GM19438 (cell line): ENCODE measurements at regions not wholly inside any gene's neighbourhood (a gene's known extent, or its start where the extent isn't known, plus 50 kb on each side); places are given as distances from the start of the nearest gene placed in this dataset.

Experiments used
- ATAC-seq: cut with Tn5 transposase; IDR thresholded peaks from one replicate; pipeline ENCODE4 v1.9.1; 2021; ENCODE audit warnings: low read depth; ENCODE audit not compliant: unreplicated experiment

- ATAC-seq: no peak
These were observed 87.7 kb downstream of the TMEM30B start for GRCh38 chr14:61193476-61193875.

GRCh38 chr14:61192989-61193388 is 88.1 kb downstream of the TMEM30B start:
- no peak for ATAC-seq

- no peak for ATAC-seq
These were observed 89.4 kb downstream of the TMEM30B start for GRCh38 chr14:61191733-61192132.

GRCh38 chr14:61190341-61190740 is 90.8 kb downstream of the TMEM30B start:
- no peak for ATAC-seq

GRCh38 chr14:61188978-61189808 is 91.9 kb downstream of the TMEM30B start:
- peak; percentile 79 for ATAC-seq

- no peak for ATAC-seq
These were observed 92.9 kb downstream of the TMEM30B start for GRCh38 chr14:61188196-61188595.

GRCh38 chr14:61187196-61187905 is 93.8 kb downstream of the TMEM30B start:
- no peak for ATAC-seq

- no peak for ATAC-seq
These were observed 94.6 kb downstream of the TMEM30B start for GRCh38 chr14:61186341-61187195.

GRCh38 chr14:61185534-61185933 is 95.6 kb downstream of the TMEM30B start:
- no peak for ATAC-seq

- ATAC-seq: no peak
These were observed 97.0 kb downstream of the TMEM30B start for GRCh38 chr14:61184112-61184511.

- ATAC-seq: no peak
These were observed 97.8 kb downstream of the TMEM30B start for GRCh38 chr14:61183196-61183885.

GRCh38 chr14:61179796-61180398 is 101.2 kb downstream of the TMEM30B start:
- no peak for ATAC-seq

- ATAC-seq: no peak
These were observed 102.0 kb downstream of the TMEM30B start for GRCh38 chr14:61179061-61179690.

- ATAC-seq: no peak
These were observed 102.7 kb downstream of the TMEM30B start for GRCh38 chr14:61178226-61179060.

- no peak for ATAC-seq
These were observed 103.6 kb downstream of the TMEM30B start for GRCh38 chr14:61177279-61178225.

- no peak for ATAC-seq
These were observed 104.5 kb downstream of the TMEM30B start for GRCh38 chr14:61176686-61177085.

GRCh38 chr14:61174987-61175386 is 106.2 kb downstream of the TMEM30B start:
- ATAC-seq: no peak
